Islet of Langerhans (tissue), 1 donor: ENCODE measurements at regions not wholly inside any gene's neighbourhood (a gene's known extent, or its start where the extent isn't known, plus 50 kb on each side); places are given as distances from the start of the nearest gene placed in this dataset.
A peak's percentile ranks its signal among the peaks of the same experiment; 100 is the strongest.

Source experiments
- FAIRE-seq: peaks from one replicate; lab custom pipeline; 2011; peaks lifted over from hg19 to GRCh38; lab: Jason Lieb, UNC

- no peak for FAIRE-seq
These were observed 1343.3 kb upstream of the TMEFF2 start for GRCh38 chr2:193538061-193538460.

DNA sequence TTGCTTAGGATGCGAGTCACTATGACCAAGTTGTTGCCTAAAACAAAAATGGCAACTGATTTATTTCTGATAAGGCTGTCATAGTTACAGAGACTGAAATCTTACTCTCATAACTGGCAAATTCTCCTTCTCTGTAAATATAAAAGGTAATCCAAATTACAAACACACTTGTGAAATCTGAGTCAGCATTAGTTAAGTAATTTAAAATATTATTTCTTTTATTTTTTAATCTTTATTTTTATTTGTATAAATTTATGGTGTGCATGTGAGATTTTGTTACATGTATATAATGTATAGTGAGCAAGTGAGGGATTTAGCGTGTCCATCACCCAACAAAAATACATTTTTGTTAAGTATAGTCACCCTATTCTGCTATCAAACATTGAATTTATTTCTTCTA lies 1342.8 kb upstream of the TMEFF2 start:
- FAIRE-seq, result no peak

DNA sequence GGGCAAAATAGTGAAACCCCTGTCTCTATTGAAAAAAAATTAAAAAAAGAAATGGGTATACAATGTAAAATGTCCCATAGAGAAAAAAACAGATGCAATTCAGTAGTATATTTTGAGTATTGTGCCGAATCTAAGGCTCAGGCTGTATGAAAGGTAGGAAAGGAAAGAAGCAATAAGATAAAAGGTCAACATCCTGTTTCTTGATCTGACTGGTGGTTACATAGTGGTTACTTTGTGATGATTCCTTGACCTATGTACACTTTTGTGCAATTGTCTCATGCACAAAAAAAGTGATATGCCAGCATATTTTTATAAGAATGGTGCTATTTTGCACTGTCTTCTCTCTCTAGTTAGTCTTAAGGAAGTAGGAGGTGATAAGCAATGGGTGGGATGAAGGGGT lies 1333.7 kb upstream of the TMEFF2 start:
- no peak for FAIRE-seq

DNA sequence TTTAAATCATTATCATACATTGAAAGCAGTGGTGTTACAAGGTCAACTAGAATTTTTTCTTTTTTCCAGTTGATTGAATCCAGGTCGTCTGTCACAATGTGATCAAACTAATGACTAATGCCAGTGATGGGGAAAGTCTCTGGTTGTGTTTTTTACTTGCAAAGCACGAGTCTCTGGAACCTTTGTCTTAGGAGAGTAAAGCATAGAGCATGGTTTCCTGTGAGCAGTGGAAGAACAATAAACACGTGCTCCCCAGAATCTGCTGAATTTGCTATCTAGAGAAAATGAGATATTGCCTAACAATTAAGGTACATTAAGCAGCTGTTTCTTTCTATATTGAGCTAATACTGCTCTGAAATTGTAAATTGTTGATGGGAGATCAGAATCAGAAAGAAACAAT lies 1332.4 kb upstream of the TMEFF2 start:
- peak; percentile 55 for FAIRE-seq

DNA sequence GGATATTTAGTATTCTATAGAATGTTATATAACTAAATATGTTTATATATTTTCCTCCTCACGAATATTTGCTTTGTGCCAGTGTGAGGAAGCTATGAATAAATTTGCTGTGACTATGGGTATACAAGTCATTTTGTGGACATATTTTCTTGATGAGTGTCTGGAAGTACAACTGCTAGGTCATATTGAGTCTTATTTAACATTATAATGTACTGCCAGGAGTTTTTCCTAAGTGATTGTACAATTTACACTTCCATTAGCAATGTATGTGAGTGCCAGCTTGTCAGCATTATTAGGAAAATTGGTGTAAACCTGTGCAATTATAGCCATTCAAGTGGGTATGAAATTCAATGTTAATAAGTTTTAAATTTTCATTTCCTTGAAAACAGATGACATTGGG lies 1328.9 kb upstream of the TMEFF2 start:
- FAIRE-seq, result no peak

- no peak for FAIRE-seq
These were observed 1326.8 kb upstream of the TMEFF2 start for GRCh38 chr2:193521523-193521922.

- no peak for FAIRE-seq
These were observed 1326.2 kb upstream of the TMEFF2 start for GRCh38 chr2:193520709-193521458.

DNA sequence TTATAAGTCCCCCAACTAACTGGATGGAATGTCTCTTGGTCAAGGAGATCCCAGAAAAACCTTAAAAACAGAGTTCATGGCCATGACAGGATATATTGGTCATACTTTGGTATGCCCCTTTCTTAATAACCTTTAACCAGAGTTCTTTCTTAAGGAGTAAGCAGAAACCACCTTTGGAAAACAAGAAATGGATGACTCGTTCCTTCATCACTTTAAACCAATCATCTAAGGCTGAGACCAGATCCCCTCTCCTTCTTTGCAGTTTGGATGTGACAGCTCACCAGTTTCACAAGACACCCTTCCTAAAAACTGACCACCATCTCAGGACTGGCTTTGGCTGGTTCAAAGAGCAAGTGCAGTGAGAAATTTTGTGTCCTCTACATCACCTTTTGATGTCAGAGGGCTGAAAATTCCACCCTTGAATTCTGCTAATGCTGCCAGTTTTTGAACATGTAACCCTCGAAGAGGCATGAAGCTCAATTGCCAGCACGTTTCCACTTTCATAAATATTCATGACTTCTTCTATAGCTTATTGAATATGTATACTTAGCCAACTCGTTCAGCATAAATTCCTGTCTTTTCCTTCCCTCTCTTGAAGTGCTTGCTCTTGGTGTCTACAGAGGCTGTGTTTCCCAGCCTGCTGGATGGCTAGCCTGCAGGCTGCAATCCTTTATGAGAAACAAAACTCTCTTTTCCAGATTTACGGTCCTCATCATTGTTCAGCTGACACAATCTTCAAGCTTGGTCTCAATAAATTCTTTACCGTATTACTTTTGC lies 1323.5 kb upstream of the TMEFF2 start:
- no peak for FAIRE-seq

GRCh38 chr2:193517615-193518014 lies 1322.9 kb upstream of the TMEFF2 start:
- no peak for FAIRE-seq

- no peak for FAIRE-seq
These were observed 1311.3 kb upstream of the TMEFF2 start for GRCh38 chr2:193506035-193506434.

DNA sequence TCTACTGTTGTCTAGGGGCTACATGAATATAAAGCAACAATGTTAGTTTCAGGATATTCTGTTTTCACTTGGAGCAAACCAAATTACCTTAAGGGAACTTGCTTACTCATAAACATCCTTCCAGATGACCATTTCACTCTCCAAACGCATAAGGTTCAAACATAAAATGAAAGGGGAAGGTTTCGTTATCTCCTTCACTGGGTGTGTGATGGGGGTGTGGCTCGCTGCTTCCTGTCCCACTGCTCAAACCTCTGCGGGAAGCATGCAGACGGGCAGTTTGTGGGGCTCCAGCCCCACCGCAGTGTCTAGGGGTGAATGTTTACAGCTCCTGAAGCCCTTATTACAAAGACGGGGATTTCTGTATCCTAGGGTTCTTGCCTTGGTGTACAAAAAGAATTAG lies 1310.9 kb upstream of the TMEFF2 start:
- FAIRE-seq, result no peak

GRCh38 chr2:193502363-193503035 lies 1307.8 kb upstream of the TMEFF2 start:
- no peak for FAIRE-seq

DNA sequence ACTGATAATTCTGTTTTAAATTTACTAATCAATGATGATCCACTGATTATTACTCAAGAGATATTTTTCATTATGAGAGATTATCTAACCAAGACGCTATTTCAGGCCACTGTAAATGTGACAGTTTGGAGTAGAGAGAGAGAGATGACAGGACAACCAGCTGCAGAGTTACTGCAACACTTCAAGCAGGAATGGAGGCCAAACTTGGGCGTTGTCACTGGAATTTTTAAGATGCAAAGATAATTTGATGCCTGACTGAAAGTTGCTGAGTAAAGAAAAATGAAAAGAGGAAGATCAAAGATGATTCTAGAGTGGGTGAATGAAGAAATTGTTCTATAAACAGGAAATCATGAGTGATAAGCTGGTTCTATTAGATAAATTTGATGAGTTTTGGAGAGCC lies 1302.1 kb upstream of the TMEFF2 start:
- no peak for FAIRE-seq

DNA sequence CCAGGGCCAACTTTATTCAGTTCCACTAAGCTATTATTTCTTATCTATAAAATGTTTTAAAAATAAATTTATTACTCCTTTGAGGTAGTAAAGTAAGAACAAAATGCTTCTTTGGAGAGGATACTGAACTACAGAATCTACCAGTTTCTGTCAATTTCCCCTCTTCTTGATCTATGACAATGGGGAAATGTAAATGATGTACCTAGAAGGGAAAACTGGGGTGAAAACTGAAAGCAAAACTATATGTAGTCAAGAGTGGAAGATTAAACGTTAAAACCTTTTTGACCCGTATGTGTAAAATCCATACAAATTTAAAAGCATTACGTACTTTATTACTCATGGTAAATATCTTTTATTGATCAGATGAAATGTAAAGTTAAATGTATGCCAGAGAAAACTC lies 1287.8 kb upstream of the TMEFF2 start:
- FAIRE-seq, result no peak

GRCh38 chr2:193480187-193480586 lies 1285.5 kb upstream of the TMEFF2 start:
- FAIRE-seq, result no peak

- no peak for FAIRE-seq
These were observed 1281.6 kb upstream of the TMEFF2 start for GRCh38 chr2:193476171-193476800.

DNA sequence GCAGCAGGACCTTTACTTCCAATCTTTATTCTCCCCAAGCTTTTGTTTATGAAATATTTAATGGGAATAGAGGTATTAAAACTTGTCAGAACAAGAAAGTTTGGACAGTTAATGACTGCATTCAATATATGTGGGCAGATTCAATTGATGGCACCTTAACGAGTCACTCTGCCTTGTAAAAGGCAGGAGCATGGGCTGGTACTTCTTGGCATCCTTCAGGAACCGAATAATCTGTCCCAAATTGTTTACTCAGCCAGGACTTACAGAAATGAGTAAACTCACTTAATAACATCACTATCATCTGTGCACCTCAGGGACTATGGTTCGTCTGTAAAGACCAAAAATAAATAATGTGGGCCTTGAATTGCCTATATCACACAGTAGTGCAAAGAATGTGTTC lies 1280.3 kb upstream of the TMEFF2 start:
- no peak for FAIRE-seq

- no peak for FAIRE-seq
These were observed 1274.5 kb upstream of the TMEFF2 start for GRCh38 chr2:193469251-193469650.

GRCh38 chr2:193467276-193467987 lies 1272.7 kb upstream of the TMEFF2 start:
- FAIRE-seq, result no peak

- no peak for FAIRE-seq
These were observed 1268.3 kb upstream of the TMEFF2 start for GRCh38 chr2:193463011-193463410.

- no peak for FAIRE-seq
These were observed 1267.7 kb upstream of the TMEFF2 start for GRCh38 chr2:193462411-193462810.

GRCh38 chr2:193461431-193461934 lies 1266.8 kb upstream of the TMEFF2 start:
- no peak for FAIRE-seq
